Muscle of leg (tissue), 3 donors: ENCODE measurements at regions not wholly inside any gene's neighbourhood (a gene's known extent, or its start where the extent isn't known, plus 50 kb on each side); places are given as distances from the start of the nearest gene placed in this dataset.
"Not testable (repeated sequence)": the region's sequence is repeated elsewhere in the genome, so short reads cannot be mapped to it uniquely, and the experiment has no call there.

ENCODE experiments used
- DNase-seq: peaks from one replicate; pipeline ENCODE4 v3.0.0; 2013
- H3K27ac ChIP-seq: one replicate; pipeline ENCODE4 v1.5.1; 2013; ENCODE audit warnings: mild to moderate bottlenecking, low read length, control low read depth
- H3K27me3 ChIP-seq: one replicate; pipeline ENCODE4 v1.6.1; 2013; ENCODE audit warnings: low read length; ENCODE audit not compliant: control insufficient read depth, insufficient read depth
- H3K36me3 ChIP-seq: one replicate; pipeline ENCODE4 v1.6.1; 2013; ENCODE audit warnings: low read length; ENCODE audit not compliant: control insufficient read depth, insufficient read depth
- H3K4me1 ChIP-seq: one replicate; pipeline ENCODE4 v1.6.1; 2013; ENCODE audit warnings: low read length; ENCODE audit not compliant: control insufficient read depth, insufficient read depth
- H3K4me3 ChIP-seq: one replicate; pipeline ENCODE4 v1.5.1; 2013; ENCODE audit warnings: low read length, control low read depth
- H3K9me3 ChIP-seq: replicated peaks from 2 replicates; pipeline ENCODE4 v1.6.1; 2013; ENCODE audit warnings: low read depth, low read length; ENCODE audit not compliant: control insufficient read depth
- WGBS: methylation state at CpG from one replicate; pipeline ENCODE4 v1.1.5; 2013; ENCODE audit warnings: missing lambda C conversion rate; ENCODE audit not compliant: insufficient coverage; 5-methylcytosine and 5-hydroxymethylcytosine counted together

GRCh38 chr7:19958309-19958896 is 185.0 kb upstream of the TMEM196 start:
- no peak for DNase-seq
- H3K27me3 ChIP-seq: no peaks in the 10 kb centered on the region
- no peaks in the 10 kb centered on the region for H3K4me1 ChIP-seq
- 100% methylated on average over 1 of the region's 3 CpGs for WGBS
- H3K4me3 ChIP-seq: no peak overlapping the region
- H3K27ac ChIP-seq: no peak overlapping the region
- peaks cover 3% of the 10 kb centered on the region for H3K9me3 ChIP-seq
- no peaks in the 10 kb centered on the region for H3K36me3 ChIP-seq

DNA sequence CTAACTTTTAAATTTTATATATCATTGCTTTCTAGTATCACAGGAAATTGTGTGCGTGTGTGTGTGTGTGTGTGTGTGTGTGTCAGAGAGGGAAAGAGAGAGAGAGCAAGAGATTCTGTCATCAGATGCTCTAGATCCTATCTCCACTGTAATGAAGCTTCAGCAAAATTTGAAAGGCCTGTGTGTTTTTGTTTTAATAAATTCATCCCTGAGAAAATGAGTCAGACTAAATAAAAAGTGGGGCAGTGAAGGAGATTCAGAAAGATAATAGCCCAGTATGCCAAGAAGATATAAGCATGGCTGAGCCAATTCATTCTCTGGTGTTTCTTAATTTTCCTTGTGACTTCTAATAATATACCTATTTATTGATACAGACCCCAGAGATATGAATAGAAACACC is 184.2 kb upstream of the TMEM196 start:
- no peak overlapping the region for H3K27ac ChIP-seq
- H3K36me3 ChIP-seq: no peaks in the 10 kb centered on the region
- H3K9me3 ChIP-seq: peaks cover 3% of the 10 kb centered on the region
- H3K27me3 ChIP-seq: no peaks in the 10 kb centered on the region
- no CpG with 5 or more reads among the region's 1 CpG for WGBS
- DNase-seq: no peak
- H3K4me1 ChIP-seq: no peaks in the 10 kb centered on the region
- H3K4me3 ChIP-seq: no peak overlapping the region

GRCh38 chr7:19954166-19954565 is 180.7 kb upstream of the TMEM196 start:
- H3K4me3 ChIP-seq, H3K9me3 ChIP-seq, DNase-seq: not testable (repeated sequence)

DNA sequence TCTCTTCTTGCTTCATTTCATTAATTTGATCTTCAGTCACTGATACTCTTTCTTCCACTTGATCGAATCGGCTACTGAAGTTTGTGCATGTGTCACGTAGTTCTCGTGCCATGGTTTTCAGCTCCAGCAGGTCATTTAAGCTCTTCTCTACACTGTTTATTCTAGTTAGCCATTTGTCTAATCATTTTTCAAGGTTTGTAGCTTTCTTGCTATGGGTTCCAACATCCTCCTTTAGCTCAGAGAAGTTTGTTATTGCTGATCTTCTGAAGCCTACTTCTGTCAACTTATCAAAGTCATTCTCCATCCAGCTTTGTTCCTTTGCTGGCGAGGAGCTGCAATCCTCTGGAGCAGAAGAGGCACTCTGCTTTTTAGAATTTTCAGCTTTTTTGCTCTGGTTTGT is 180.0 kb upstream of the TMEM196 start:
- WGBS: no CpG with 5 or more reads among the region's 5 CpGs
- not testable (repeated sequence) for H3K27ac ChIP-seq, H3K4me1 ChIP-seq, H3K36me3 ChIP-seq, H3K27me3 ChIP-seq, H3K9me3 ChIP-seq, H3K4me3 ChIP-seq, DNase-seq

More at GRCh38 chr7:19954166-19954565, 180.7 kb upstream of the TMEM196 start:
- not testable (repeated sequence) for H3K27me3 ChIP-seq, H3K36me3 ChIP-seq, H3K4me1 ChIP-seq, H3K27ac ChIP-seq
- 71% methylated on average over 5 of the region's 7 CpGs for WGBS

- WGBS: no CpG with 5 or more reads among the region's 3 CpGs
- Histone ChIP-seq H3K27me3 (no peaks in the 10 kb centered on the region), H3K27ac (no peak overlapping the region), H3K4me1 (no peaks in the 10 kb centered on the region), H3K9me3 (no peaks in the 10 kb centered on the region), H3K4me3 (no peak overlapping the region), H3K36me3 (no peaks in the 10 kb centered on the region)
- DNase-seq: no peak
Observed at GRCh38 chr7:19948160-19948559, 174.7 kb upstream of the TMEM196 start.

GRCh38 chr7:19944363-19945120 is 171.1 kb upstream of the TMEM196 start:
- H3K27ac ChIP-seq: no peak overlapping the region
- H3K36me3 ChIP-seq: no peaks in the 10 kb centered on the region
- no peak overlapping the region for H3K4me3 ChIP-seq
- DNase-seq: no peak
- H3K9me3 ChIP-seq: no peaks in the 10 kb centered on the region
- WGBS: 83% methylated on average over 2 of the region's 5 CpGs
- no peaks in the 10 kb centered on the region for H3K4me1 ChIP-seq
- no peaks in the 10 kb centered on the region for H3K27me3 ChIP-seq

- Histone ChIP-seq H3K36me3 (no peaks in the 10 kb centered on the region), H3K4me3 (no peak overlapping the region), H3K27ac (no peak overlapping the region), H3K27me3 (no peaks in the 10 kb centered on the region), H3K4me1 (no peaks in the 10 kb centered on the region), H3K9me3 (peaks cover 8% of the 10 kb centered on the region)
- no peak for DNase-seq
Observed at GRCh38 chr7:19939746-19940145, 166.3 kb upstream of the TMEM196 start.

DNA sequence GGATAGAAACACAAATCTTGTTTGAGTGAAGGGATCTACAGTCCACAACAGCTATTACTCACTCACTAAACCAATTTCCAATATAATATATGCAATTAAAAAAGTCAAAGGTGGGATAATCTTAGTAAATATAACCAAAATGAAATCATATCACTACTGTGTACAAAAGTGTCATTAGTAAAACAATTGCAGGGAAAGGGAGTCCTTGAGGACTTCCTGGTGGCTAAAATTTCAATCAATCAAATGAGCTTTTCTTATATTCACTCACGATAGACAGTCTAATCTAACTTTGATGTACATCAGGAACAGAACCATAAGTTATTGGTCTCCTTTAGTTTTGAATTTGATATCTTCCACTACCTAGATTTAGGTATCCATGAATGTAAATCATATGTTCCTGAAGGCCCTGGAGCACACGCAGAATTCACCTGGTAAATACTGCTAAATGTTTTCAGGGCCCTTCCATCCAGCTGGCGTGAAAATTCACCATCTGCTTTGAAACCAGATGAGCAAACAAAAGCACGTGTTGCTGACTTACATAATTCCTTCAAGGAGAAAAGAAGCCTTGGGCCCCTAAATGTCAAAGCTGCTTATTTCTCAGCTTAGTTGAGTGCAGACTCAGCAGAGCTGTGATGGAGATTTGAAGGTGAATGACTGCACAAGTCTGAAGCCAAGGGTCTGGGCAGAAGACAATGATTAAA is 159.3 kb upstream of the TMEM196 start:
- H3K36me3 ChIP-seq: no peaks in the 10 kb centered on the region
- no peaks in the 10 kb centered on the region for H3K4me1 ChIP-seq
- H3K27ac ChIP-seq: no peak overlapping the region
- H3K9me3 ChIP-seq: peaks cover 8% of the 10 kb centered on the region
- no peak for DNase-seq
- WGBS: 69% methylated on average over 3 of the region's 4 CpGs
- no peak overlapping the region for H3K4me3 ChIP-seq
- H3K27me3 ChIP-seq: no peaks in the 10 kb centered on the region

GRCh38 chr7:19930851-19931250 is 157.4 kb upstream of the TMEM196 start:
- WGBS: no CpG with 5 or more reads among the region's 2 CpGs
- Histone ChIP-seq H3K4me3 (no peak overlapping the region), H3K36me3 (no peaks in the 10 kb centered on the region), H3K27ac (no peak overlapping the region), H3K9me3 (peaks cover 4% of the 10 kb centered on the region), H3K27me3 (no peaks in the 10 kb centered on the region), H3K4me1 (no peaks in the 10 kb centered on the region)
- DNase-seq: no peak

GRCh38 chr7:19930051-19930450 is 156.6 kb upstream of the TMEM196 start:
- H3K36me3 ChIP-seq: no peaks in the 10 kb centered on the region
- no peaks in the 10 kb centered on the region for H3K4me1 ChIP-seq
- DNase-seq: no peak
- no peaks in the 10 kb centered on the region for H3K9me3 ChIP-seq
- no peak overlapping the region for H3K4me3 ChIP-seq
- no peaks in the 10 kb centered on the region for H3K27me3 ChIP-seq
- H3K27ac ChIP-seq: no peak overlapping the region
- no CpG with 5 or more reads among the region's 1 CpG for WGBS
